ENCODE measurements at regions not wholly inside any gene's neighbourhood (a gene's known extent, or its start where the extent isn't known, plus 50 kb on each side); places are given as distances from the start of the nearest gene placed in this dataset.

DNA sequence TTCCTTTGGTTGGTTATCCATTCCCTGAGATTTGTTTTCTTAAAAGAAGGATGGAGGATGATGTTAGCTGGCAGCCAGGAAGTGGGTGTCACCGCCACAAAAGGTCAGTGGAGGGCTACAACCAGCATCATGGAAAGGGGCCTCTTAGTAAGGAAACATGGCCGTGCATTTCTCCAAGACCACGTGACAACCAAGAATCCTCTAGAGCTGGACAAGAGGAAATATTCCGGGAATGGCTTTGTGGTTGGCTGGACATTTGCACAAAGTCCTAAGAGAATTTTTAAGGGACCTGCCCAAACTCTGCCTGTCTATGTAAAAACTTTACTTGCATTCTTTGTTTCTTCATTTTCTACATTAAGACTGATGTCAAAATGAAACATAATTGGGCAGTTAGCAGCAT is 399.9 kb upstream of the MARCKS start:
- no peaks in the 10 kb centered on the region for H3K36me3 Mint-ChIP-seq (ENCODE audit: low read depth)
- H3K9me3 Mint-ChIP-seq = no peaks in the 10 kb centered on the region
- no peaks in the 10 kb centered on the region for H3K4me1 Mint-ChIP-seq (ENCODE audit: low read depth)
- no peak overlapping the region for H3K4me3 Mint-ChIP-seq
- H3K27ac Mint-ChIP-seq = no peak overlapping the region
- no peaks in the 10 kb centered on the region for H3K27me3 Mint-ChIP-seq (ENCODE audit: low read depth)

DNA sequence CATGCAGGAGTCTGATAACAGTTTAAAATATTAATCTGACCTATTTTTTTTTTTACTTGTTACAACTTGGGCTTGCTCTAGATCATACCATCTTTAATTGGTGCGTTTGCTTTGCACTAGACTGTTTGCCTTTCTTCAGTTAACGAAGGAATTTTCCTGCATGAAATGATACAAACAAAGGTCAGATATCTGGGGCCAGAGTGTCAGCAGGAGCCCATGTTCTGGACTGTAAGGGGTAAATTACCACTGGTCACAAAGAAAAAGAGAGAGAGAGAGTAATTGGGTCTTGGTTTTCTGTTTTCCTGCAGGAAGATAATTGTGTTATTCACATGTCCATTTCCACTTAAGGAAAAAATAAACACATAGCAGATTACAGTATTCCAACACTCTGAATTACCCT is 399.4 kb upstream of the MARCKS start:
- Mint-ChIP-seq H3K4me1 (ENCODE audit: low read depth) (no peaks in the 10 kb centered on the region), H3K36me3 (ENCODE audit: low read depth) (no peaks in the 10 kb centered on the region), H3K27me3 (ENCODE audit: low read depth) (no peaks in the 10 kb centered on the region), H3K9me3 (no peaks in the 10 kb centered on the region), H3K27ac (no peak overlapping the region), H3K4me3 (no peak overlapping the region)

DNA sequence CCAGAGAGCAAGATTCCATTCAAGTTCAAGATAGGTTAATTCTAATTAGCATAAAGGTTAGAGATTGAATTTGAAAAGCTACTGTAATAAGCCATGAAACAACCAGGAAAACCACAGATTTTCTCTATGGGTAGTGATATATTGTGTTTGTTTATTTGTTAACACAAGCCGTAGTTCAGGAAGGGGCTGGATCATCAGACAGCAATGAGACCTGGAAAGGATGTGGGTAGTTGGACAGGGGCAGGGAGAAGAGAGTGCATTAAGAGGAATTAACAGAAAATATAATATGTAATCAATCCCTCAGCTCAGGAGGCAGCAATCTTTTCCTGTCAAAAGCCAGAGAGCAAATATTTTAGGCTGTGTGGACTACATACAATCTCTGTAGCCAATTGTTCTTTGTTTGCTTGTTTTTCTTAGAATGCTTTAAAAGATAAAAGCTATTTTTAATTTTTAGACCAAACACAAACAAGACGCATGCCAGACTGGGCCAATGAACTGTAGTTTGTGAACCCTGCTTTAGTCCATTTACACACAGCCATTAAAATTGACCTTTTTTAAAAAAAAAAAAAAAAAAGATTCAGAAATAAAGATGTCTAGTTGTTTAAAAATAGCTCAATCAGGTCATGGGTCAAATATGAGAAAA is 398.7 kb upstream of the MARCKS start:
- Mint-ChIP-seq H3K27me3 (ENCODE audit: low read depth) (no peaks in the 10 kb centered on the region), H3K4me1 (ENCODE audit: low read depth) (no peaks in the 10 kb centered on the region), H3K9me3 (no peaks in the 10 kb centered on the region)

DNA sequence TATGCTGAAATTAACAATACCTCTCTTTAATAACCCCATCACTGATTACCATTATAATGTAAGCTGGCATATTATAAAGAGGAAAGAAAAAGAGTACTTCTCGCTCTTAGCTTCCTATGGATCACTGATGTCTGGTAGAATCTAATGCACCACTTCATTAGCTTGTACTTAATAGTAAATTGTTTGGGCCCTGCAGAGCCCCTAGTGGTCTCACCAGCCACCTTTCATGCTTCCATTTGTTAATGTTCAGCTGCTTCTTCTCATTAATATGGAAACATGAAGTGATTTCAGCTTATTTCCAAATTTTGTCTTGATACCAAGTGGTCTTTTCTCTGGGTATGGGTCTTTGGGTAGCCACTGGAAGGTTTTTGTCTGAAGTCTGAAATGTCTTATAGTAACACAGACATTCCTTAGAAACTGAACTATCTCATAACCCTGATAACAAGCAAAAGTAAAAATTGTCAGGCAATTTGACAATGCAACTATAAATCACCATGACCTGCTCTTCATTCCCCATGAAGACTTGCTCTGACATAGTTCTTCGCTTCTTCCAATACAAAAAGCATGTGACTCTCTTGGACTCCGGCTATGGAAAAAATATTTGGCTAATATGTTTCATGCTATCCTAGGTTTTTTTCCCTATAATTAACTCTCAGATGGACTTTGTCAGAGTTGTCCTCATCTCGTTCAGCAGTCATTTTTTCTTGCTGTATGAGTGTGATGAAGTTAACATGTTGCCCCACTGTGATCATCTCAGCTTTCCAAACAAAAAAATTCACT is 395.8 kb upstream of the MARCKS start:
- H3K27me3 Mint-ChIP-seq (ENCODE audit: low read depth) = no peaks in the 10 kb centered on the region
- no peaks in the 10 kb centered on the region for H3K36me3 Mint-ChIP-seq (ENCODE audit: low read depth)
- H3K4me3 Mint-ChIP-seq = no peak overlapping the region
- no peaks in the 10 kb centered on the region for H3K4me1 Mint-ChIP-seq (ENCODE audit: low read depth)
- no peak overlapping the region for H3K27ac Mint-ChIP-seq
- H3K9me3 Mint-ChIP-seq = no peaks in the 10 kb centered on the region

More for the DNA sequence above, 398.7 kb upstream of the MARCKS start:
- Mint-ChIP-seq H3K4me3 (no peak overlapping the region), H3K36me3 (ENCODE audit: low read depth) (no peaks in the 10 kb centered on the region), H3K27ac (no peak overlapping the region)

DNA sequence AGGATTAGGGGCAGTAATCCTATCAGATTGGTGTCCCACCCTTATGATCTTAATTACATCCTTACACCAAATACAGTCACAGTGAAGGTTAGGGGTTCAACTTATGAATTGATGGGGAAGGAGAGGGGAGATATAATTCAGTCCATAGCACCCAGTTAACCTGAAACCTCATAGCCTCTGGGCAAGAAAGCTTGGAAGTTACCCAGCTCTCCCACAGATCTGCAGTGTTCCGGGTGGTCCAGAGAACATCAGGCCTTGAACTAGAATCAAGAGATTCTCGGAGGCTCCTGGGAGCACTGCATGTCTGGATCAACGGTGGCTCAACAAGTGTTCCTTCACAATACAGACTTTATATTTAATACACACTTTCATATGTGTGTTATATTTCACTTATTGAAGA is 392.6 kb upstream of the MARCKS start:
- Mint-ChIP-seq H3K27ac (no peak overlapping the region), H3K9me3 (no peaks in the 10 kb centered on the region), H3K36me3 (ENCODE audit: low read depth) (no peaks in the 10 kb centered on the region), H3K4me1 (ENCODE audit: low read depth) (no peaks in the 10 kb centered on the region), H3K27me3 (ENCODE audit: low read depth) (no peaks in the 10 kb centered on the region), H3K4me3 (no peak overlapping the region)

DNA sequence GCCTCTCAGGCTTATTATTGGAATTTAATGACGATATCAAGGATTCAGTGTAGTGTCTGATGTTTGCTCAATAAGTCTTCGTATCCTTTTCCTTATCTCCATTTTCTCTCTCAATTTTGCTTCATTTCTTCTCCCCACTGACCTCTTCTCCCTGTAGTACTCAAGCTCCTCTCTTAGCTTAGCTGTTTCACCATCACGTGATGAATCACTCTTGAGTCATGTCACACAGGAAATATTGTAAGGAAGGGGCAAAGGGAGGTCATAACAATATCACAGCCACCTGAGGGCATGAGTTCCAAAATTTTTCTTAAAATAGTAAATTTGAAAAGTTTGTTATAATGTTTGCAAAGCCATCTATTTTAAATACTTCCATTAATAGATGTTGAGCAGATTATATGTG is 392.2 kb upstream of the MARCKS start:
- H3K4me3 Mint-ChIP-seq = no peak overlapping the region
- no peaks in the 10 kb centered on the region for H3K27me3 Mint-ChIP-seq (ENCODE audit: low read depth)
- no peaks in the 10 kb centered on the region for H3K4me1 Mint-ChIP-seq (ENCODE audit: low read depth)
- no peak overlapping the region for H3K27ac Mint-ChIP-seq
- H3K36me3 Mint-ChIP-seq (ENCODE audit: low read depth) = no peaks in the 10 kb centered on the region
- no peaks in the 10 kb centered on the region for H3K9me3 Mint-ChIP-seq

DNA sequence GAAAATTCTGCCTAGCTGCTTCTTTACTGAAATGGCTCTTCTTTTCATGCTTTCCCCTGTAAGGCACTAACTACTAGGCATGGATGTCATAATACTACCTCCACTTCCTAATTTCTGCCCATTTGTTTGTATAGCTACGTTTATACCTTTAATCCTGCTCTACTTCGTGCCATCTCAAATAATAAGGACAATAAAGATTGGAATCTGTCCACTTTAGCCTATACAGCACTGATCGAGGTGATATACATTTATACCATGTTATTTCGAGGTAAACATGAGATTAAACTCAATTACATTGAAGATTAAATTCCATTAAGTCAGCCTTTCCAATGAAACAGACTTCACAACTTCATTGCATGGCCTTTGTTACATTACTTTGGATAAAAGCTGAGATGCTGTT is 390.6 kb upstream of the MARCKS start:
- Mint-ChIP-seq H3K36me3 (ENCODE audit: low read depth) (no peaks in the 10 kb centered on the region), H3K4me3 (no peak overlapping the region), H3K27ac (no peak overlapping the region), H3K9me3 (no peaks in the 10 kb centered on the region), H3K4me1 (ENCODE audit: low read depth) (no peaks in the 10 kb centered on the region), H3K27me3 (ENCODE audit: low read depth) (no peaks in the 10 kb centered on the region)

DNA sequence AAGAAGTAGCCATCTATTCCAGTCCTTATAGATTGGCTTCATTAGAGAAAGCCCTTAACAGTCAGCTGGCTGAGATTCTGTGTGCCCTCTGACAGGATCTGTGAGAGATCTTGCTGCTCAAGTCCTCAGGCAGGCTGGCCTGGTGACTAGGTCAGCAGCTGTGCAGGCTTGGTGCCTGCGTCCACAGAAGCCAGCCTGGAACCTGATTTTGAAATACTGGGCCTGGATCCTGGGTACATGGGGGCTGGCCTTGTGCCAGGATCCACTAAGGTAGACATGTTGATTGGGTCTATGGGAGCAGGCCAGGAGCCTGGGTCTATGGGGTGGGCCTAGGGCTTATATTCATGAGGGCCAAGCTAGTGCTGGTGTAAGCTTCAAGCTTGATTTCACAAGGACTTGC is 381.8 kb upstream of the MARCKS start:
- H3K36me3 Mint-ChIP-seq (ENCODE audit: low read depth) = no peaks in the 10 kb centered on the region
- no peaks in the 10 kb centered on the region for H3K9me3 Mint-ChIP-seq
- no peak overlapping the region for H3K27ac Mint-ChIP-seq
- no peaks in the 10 kb centered on the region for H3K27me3 Mint-ChIP-seq (ENCODE audit: low read depth)
- H3K4me1 Mint-ChIP-seq (ENCODE audit: low read depth) = no peaks in the 10 kb centered on the region
- H3K4me3 Mint-ChIP-seq = no peak overlapping the region

DNA sequence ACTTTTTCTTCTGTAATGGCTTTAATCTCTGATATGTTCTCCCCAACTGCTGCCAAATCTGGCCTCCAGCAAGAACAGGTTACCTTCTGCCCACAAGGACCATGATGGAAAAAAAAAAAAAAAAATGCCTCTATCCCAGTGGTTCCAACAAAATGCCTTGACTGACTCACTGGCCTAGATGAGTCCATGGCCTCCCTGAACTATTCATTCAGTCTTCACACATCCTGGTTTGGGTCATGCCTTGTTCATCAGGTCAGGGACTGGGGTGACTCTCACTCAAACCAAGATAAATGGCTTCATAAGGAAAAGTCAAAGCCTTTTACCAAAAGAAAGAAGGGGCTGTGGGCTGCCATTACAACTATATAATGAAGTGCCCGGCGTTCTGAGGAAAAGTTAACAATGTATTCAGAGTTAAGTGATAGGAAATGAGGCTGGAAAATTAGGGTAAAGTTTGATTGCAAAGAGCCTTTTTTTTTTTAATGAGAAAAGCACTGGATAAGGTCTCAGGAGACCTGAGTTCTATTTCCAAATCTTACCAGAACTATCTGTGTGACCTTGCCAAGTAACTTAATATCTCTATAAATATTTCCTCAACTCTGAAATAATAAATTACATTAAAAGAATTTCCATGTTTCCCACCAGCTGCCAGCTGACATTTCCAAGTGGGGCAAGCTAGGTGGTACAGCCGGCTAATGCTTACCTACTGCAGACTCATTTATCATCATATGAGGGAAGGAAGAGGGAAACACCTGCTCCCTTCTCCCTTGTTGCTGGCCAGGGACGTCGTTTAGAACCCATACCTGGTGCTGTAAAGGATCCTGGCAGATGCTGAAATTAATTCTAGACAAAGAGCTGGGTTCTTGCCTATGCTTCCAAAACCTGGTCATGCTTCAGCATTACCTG is 380.0 kb upstream of the MARCKS start:
- no peaks in the 10 kb centered on the region for H3K4me1 Mint-ChIP-seq (ENCODE audit: low read depth)
- no peak overlapping the region for H3K27ac Mint-ChIP-seq
- H3K36me3 Mint-ChIP-seq (ENCODE audit: low read depth) = no peaks in the 10 kb centered on the region
- no peak overlapping the region for H3K4me3 Mint-ChIP-seq
- H3K9me3 Mint-ChIP-seq = no peaks in the 10 kb centered on the region
- no peaks in the 10 kb centered on the region for H3K27me3 Mint-ChIP-seq (ENCODE audit: low read depth)

DNA sequence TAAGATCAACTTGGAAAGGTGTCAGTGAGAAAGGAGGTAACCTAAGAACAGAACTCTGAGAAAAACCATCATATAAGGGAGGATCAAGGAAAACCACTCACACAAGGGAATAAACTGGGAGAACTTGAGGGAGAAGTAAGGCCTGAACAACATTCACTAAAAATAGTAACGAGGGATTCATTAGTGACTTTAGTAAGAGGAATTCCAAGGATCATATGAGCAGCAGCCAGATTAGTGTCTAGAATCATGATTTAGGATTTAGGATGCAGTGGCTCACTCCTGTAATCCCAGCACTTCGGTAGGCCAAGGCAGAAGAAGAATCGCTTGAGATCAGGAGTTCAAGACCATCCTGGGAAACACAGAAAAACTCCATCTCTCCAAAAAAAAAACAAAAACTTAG is 376.5 kb upstream of the MARCKS start:
- H3K27me3 Mint-ChIP-seq (ENCODE audit: low read depth) = no peaks in the 10 kb centered on the region
- no peaks in the 10 kb centered on the region for H3K4me1 Mint-ChIP-seq (ENCODE audit: low read depth)
- no peak overlapping the region for H3K27ac Mint-ChIP-seq
- H3K4me3 Mint-ChIP-seq = no peak overlapping the region
- no peaks in the 10 kb centered on the region for H3K36me3 Mint-ChIP-seq (ENCODE audit: low read depth)
- no peaks in the 10 kb centered on the region for H3K9me3 Mint-ChIP-seq

DNA sequence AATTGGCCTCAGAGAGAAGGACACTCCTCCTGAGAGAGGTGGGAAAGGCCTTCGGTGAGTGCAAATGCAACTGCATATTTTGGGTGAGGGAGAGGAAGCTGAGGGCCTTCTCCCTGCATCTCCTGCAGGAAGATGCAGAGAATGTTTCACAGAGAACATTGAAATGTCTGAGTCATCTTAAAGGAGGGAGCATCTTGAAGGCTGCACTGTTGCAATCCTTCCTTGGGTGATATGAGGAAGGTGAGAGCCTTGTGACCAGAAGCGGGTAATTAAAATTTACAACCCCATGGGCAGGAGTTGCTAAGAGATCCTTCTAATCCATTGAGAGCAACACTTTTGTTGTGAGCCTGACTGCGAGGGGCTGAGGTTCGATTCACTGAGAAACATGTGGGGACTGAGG is 375.7 kb upstream of the MARCKS start:
- Mint-ChIP-seq H3K36me3 (ENCODE audit: low read depth) (no peaks in the 10 kb centered on the region), H3K9me3 (no peaks in the 10 kb centered on the region), H3K4me1 (ENCODE audit: low read depth) (no peaks in the 10 kb centered on the region), H3K4me3 (no peak overlapping the region), H3K27me3 (ENCODE audit: low read depth) (no peaks in the 10 kb centered on the region), H3K27ac (no peak overlapping the region)

DNA sequence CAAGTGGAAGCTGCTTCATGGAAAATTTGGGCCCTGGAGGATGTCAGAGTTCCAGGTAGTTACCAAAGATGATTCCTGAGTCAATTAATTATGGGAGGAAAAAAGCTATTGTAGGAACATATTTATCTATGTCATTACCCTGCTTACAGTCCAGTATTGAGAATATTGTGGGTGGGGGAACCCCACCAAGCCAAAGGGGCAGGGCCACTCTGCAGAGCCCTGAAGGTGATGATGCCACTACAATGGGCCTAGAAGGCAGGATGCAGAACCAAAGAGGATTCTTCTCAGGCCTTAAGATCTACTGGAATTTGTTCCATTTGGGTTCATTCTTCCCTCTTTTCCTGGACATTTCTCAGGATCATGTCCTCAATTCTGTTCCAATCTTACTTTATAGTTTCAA is 375.2 kb upstream of the MARCKS start:
- Mint-ChIP-seq H3K27ac (no peak overlapping the region), H3K36me3 (ENCODE audit: low read depth) (no peaks in the 10 kb centered on the region), H3K4me3 (no peak overlapping the region), H3K27me3 (ENCODE audit: low read depth) (no peaks in the 10 kb centered on the region), H3K4me1 (ENCODE audit: low read depth) (no peaks in the 10 kb centered on the region), H3K9me3 (no peaks in the 10 kb centered on the region)

DNA sequence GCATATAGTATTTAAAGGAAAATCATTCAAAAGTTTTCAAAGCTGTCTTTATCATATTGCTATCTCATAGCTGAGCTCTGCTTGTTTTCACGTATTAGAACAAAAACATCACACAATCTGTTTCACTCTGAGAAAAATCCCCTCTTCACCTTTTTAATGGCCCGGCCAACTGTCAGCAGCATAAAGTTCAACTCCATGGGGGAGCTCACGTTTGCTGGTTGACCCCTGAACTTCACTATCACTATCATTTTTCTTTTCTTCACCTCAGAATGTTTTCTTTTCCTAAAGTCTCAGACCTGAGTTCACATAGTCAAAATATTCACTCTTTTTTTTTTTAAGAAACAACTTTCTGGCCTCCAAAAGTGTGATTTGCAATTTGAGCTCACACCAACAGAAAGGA is 374.4 kb upstream of the MARCKS start:
- no peak overlapping the region for H3K4me3 Mint-ChIP-seq

DNA sequence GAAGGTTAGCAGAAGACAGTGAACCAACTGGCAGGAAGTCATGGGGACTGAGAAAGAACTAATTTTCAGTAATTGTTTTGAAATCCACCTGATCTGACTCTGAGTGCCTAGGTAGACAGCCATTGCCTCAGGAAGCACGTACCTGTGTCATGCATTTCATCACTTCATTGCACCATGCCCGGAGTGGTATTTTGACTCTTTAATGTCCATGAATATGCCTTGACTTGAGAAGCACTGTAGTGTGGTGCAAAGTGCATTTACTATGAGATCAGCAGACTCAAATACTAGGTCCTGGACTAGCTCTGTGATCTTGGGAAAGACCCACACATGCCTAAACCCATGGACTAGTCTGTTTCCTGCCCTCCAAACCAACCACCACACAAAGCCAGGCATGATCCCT is 370.9 kb upstream of the MARCKS start:
- Mint-ChIP-seq H3K4me1 (ENCODE audit: low read depth) (no peaks in the 10 kb centered on the region), H3K27ac (no peak overlapping the region), H3K36me3 (ENCODE audit: low read depth) (no peaks in the 10 kb centered on the region), H3K27me3 (ENCODE audit: low read depth) (no peaks in the 10 kb centered on the region), H3K9me3 (no peaks in the 10 kb centered on the region), H3K4me3 (no peak overlapping the region)

More for the DNA sequence above, 374.4 kb upstream of the MARCKS start:
- H3K4me1 Mint-ChIP-seq (ENCODE audit: low read depth) = no peaks in the 10 kb centered on the region
- H3K27me3 Mint-ChIP-seq (ENCODE audit: low read depth) = no peaks in the 10 kb centered on the region
- no peak overlapping the region for H3K27ac Mint-ChIP-seq
- H3K9me3 Mint-ChIP-seq = no peaks in the 10 kb centered on the region
- no peaks in the 10 kb centered on the region for H3K36me3 Mint-ChIP-seq (ENCODE audit: low read depth)

Data from T-helper 1 cell treated with Interleukin-12 subunit alpha and Interleukin-12 subunit beta and Interleukin-4 antibody, amounts not matched to agents 30 μg/mL and 1 μg/mL, for 36 hours (primary cell).